Hippocampal formation (tissue), 2 donors: ENCODE measurements at regions not wholly inside any gene's neighbourhood (a gene's known extent, or its start where the extent isn't known, plus 50 kb on each side); places are given as distances from the start of the nearest gene placed in this dataset.
"Not testable (repeated sequence)": the region's sequence is repeated elsewhere in the genome, so short reads cannot be mapped to it uniquely, and the experiment has no call there.

Experiments used
- DNase-seq, 2 donors: peaks; one replicate each; lab custom pipeline; 2025; lab: John Stamatoyannopoulos, UW

- peak in 1 of 2 donors; percentile 50 for DNase-seq
Measured at GRCh38 chr5:88092958-88093605, 175.6 kb downstream of the TMEM161B start.

GRCh38 chr5:88092358-88092757 is 176.3 kb downstream of the TMEM161B start:
- DNase-seq, result no peak

GRCh38 chr5:88090506-88090905 is 178.1 kb downstream of the TMEM161B start:
- DNase-seq, result peak in 1 of 2 donors; percentile 23

- no peak for DNase-seq
Measured at GRCh38 chr5:88089719-88090390, 178.8 kb downstream of the TMEM161B start.

GRCh38 chr5:88085462-88085861 is 183.2 kb downstream of the TMEM161B start:
- no peak for DNase-seq

- no peak for DNase-seq
Measured at GRCh38 chr5:88081877-88082276, 186.8 kb downstream of the TMEM161B start.

GRCh38 chr5:88063813-88064212 is 204.8 kb downstream of the TMEM161B start:
- DNase-seq, result no peak

GRCh38 chr5:88060194-88060593 is 208.5 kb downstream of the TMEM161B start:
- DNase-seq, result no peak

- no peak for DNase-seq
Measured at GRCh38 chr5:88058625-88059024, 210.0 kb downstream of the TMEM161B start.

GRCh38 chr5:88052468-88052867 is 216.2 kb downstream of the TMEM161B start:
- not testable (repeated sequence) for DNase-seq

- DNase-seq, result no peak
Measured at GRCh38 chr5:88051148-88051547, 217.5 kb downstream of the TMEM161B start.

- DNase-seq, result no peak
Measured at GRCh38 chr5:88049737-88050136, 218.9 kb downstream of the TMEM161B start.

- peak in 1 of 2 donors; percentile 21 for DNase-seq
Measured at GRCh38 chr5:88049156-88049555, 219.5 kb downstream of the TMEM161B start.

GRCh38 chr5:88045931-88046461 is 222.6 kb downstream of the TMEM161B start:
- DNase-seq, result peak; percentile 9 to 86

GRCh38 chr5:88045165-88045564 is 223.5 kb downstream of the TMEM161B start:
- peak; percentile 3 to 28 for DNase-seq

GRCh38 chr5:88034520-88034919 is 234.1 kb downstream of the TMEM161B start:
- DNase-seq, result no peak

- no peak for DNase-seq
Measured at GRCh38 chr5:88033191-88033590, 235.5 kb downstream of the TMEM161B start.

GRCh38 chr5:88029011-88029410 is 239.6 kb downstream of the TMEM161B start:
- DNase-seq, result no peak

- no peak for DNase-seq
Measured at GRCh38 chr5:88021141-88021540, 247.5 kb downstream of the TMEM161B start.

GRCh38 chr5:88014984-88015383 is 253.7 kb downstream of the TMEM161B start:
- not testable (repeated sequence) for DNase-seq

- no peak for DNase-seq
Measured at GRCh38 chr5:88000877-88001276, 267.8 kb downstream of the TMEM161B start.

GRCh38 chr5:87997662-87998061 is 271.0 kb downstream of the TMEM161B start:
- no peak for DNase-seq

GRCh38 chr5:87966213-87966612 is 302.4 kb downstream of the TMEM161B start:
- no peak for DNase-seq
